ENCODE measurements at regions not wholly inside any gene's neighbourhood (a gene's known extent, or its start where the extent isn't known, plus 50 kb on each side); places are given as distances from the start of the nearest gene placed in this dataset.

DNA sequence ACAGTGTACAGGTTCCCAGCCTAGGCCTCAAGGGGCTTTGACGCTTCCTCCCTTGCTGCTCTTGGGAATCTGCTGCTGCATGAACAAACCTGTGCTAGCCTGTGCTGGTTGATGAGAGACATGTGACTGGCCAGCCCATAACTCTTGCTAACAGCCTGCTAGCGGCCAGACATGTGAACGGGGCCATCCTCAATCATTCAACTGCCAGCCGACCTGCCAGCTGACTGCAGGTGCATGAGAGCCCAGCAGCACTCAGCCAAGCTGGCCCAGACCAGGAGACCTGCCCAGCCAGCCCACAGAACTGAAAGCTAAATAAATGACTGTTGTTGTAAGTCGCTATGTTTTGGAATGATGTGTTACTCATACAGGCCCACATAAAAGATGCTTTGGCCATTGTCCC lies 82.4 kb upstream of the DLG1 start:
- Mint-ChIP-seq H3K4me1 (no peaks in the 10 kb centered on the region), H3K27ac (no peak overlapping the region), H3K36me3 (no peaks in the 10 kb centered on the region), H3K9me3 (no peaks in the 10 kb centered on the region), H3K4me3 (no peak overlapping the region), H3K27me3 (peaks cover 13 to 29% of the 10 kb centered on the region in 2 donors)
- H3K4me1 ChIP-seq (ENCODE audit: insufficient read depth, low read length) = no peaks in the 10 kb centered on the region
- no peaks in the 10 kb centered on the region for H3K27me3 ChIP-seq (ENCODE audit: insufficient read depth, low read length, poor library complexity, severe bottlenecking)
- H3K27ac ChIP-seq (ENCODE audit: low read depth, low read length) = no peak overlapping the region
- H3K4me3 ChIP-seq (ENCODE audit: low read length) = no peak overlapping the region
- CTCF ChIA-PET = no interaction called here
- H3K9me3 ChIP-seq (ENCODE audit: low read length) = no peaks in the 10 kb centered on the region
- no peaks in the 10 kb centered on the region for H3K36me3 ChIP-seq (ENCODE audit: insufficient read depth, low read length)
- DNase-seq = no peak
- POLR2A ChIA-PET = no interaction called here

DNA sequence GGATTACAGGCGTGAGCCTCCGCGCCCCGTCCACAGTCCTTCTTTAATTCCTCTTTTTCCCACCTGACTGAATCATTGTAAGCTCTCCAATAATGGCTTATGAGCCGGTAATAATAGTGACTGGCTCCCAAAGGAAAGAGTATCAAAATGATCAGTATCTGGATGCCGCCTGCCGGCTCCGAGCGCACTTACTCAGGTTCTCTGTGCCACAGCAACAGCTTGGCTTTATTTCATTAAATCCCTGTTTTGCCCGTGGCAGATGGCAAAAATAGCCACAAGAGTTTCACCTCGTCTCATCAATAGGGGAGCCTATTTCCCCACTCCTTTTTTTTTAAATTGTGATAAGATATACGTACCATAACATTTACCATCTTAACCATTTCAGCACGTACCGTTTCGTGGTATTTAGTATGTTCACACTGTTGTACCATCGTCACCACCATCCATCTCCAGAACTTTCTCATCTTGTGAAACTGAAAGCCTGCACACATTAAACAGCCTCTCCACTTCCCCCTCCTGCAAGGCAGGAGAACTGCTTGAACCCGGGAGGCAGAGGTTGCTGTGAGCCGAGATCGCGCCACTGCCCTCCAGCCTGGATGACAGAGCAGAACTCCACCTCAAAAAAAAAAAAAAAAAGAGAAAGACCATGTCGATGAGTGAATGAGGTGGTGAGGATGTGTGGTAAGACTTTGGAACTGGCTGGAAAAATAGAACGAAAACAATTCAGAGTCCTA lies 80.7 kb upstream of the DLG1 start:
- Histone ChIP-seq H3K9me3 (ENCODE audit: low read length) (no peaks in the 10 kb centered on the region), H3K36me3 (ENCODE audit: insufficient read depth, low read length) (no peaks in the 10 kb centered on the region), H3K27me3 (ENCODE audit: insufficient read depth, low read length, poor library complexity, severe bottlenecking) (no peaks in the 10 kb centered on the region), H3K4me3 (ENCODE audit: low read length) (no peak overlapping the region), H3K27ac (ENCODE audit: low read depth, low read length) (no peak overlapping the region), H3K4me1 (ENCODE audit: insufficient read depth, low read length) (no peaks in the 10 kb centered on the region)
- Mint-ChIP-seq H3K9me3 (no peaks in the 10 kb centered on the region), H3K27ac (no peak overlapping the region), H3K4me3 (no peak overlapping the region), H3K4me1 (no peaks in the 10 kb centered on the region), H3K27me3 (peaks cover 13 to 24% of the 10 kb centered on the region in 2 donors), H3K36me3 (no peaks in the 10 kb centered on the region)
- CTCF ChIA-PET = no interaction called here
- POLR2A ChIA-PET = no interaction called here
- DNase-seq = no peak

DNA sequence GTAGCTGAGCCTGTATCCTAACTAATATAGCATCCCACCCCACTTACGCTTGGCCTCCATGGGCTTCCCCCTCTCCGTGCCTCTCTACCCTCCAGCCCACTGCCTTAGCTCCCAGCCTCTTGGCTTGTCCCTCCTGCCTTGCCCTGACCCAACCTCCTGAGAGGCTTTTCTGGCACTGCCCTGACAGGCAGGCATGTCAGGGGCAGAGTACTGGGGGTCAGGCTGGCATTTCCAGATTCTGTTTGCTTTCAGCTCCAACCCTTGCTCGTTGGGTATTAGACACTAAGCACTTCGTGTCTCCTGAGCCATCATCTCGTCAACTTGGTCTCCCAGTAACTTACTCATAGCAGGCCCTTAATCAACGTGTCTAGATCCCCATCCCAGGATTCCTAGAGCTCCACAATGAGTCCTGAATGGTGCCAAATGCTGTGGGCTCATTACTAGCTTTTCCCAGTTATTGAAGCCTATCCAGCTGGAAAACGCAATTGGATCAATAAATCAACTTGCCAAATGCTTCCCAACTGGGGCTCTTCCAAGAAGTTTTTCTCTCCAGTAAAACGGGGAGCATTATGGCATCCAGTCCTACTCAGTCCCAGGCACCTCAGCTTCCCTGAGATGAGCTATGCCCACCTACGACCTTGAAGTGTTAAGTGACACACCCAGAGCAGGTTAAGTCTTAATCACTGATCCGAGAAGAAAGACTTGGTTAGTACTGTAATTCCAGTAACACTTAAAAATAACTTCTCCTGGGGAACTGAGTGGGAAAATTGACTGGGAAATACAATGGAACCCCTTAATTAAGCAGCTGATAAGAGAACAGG lies 78.5 kb upstream of the DLG1 start:
- Histone ChIP-seq H3K27ac (ENCODE audit: low read depth, low read length) (no peak overlapping the region), H3K4me3 (ENCODE audit: low read length) (no peak overlapping the region), H3K36me3 (ENCODE audit: insufficient read depth, low read length) (no peaks in the 10 kb centered on the region), H3K9me3 (ENCODE audit: low read length) (no peaks in the 10 kb centered on the region), H3K27me3 (ENCODE audit: insufficient read depth, low read length, poor library complexity, severe bottlenecking) (no peaks in the 10 kb centered on the region), H3K4me1 (ENCODE audit: insufficient read depth, low read length) (no peaks in the 10 kb centered on the region)
- Mint-ChIP-seq H3K4me1 (no peaks in the 10 kb centered on the region), H3K4me3 (no peak overlapping the region), H3K36me3 (no peaks in the 10 kb centered on the region), H3K27me3 (peaks cover 17 to 37% of the 10 kb centered on the region in 2 donors), H3K27ac (no peak overlapping the region), H3K9me3 (no peaks in the 10 kb centered on the region)
- POLR2A ChIA-PET = no interaction called here
- no peak for DNase-seq
- CTCF ChIA-PET = no interaction called here

DNA sequence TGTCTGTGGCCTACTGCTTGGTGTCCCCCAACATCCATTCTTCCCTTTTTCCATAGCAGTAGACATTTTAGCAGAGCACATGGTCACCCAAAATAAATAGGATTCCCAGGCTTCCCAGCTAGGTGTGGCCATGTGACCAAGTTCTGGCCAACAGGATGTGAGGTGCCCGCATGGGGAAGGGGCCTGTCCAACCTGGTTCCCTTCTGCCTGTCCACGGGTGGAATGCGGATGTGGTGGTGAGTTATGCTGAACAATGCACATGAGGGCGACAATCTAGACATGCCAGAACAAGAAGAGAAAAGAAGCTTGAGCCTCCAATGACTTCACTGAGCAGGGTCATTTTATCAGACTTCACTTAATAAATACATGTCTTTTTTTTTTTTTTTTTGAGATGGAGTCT lies 77.6 kb upstream of the DLG1 start:
- Mint-ChIP-seq H3K27me3 (peaks cover 17 to 43% of the 10 kb centered on the region in 2 donors), H3K4me1 (no peaks in the 10 kb centered on the region), H3K36me3 (no peaks in the 10 kb centered on the region), H3K9me3 (no peaks in the 10 kb centered on the region), H3K27ac (no peak overlapping the region), H3K4me3 (no peak overlapping the region)
- ChIA-PET POLR2A (no interaction called here), CTCF (no interaction called here)
- Histone ChIP-seq H3K4me1 (ENCODE audit: insufficient read depth, low read length) (no peaks in the 10 kb centered on the region), H3K4me3 (ENCODE audit: low read length) (no peak overlapping the region), H3K27me3 (ENCODE audit: insufficient read depth, low read length, poor library complexity, severe bottlenecking) (no peaks in the 10 kb centered on the region), H3K9me3 (ENCODE audit: low read length) (no peaks in the 10 kb centered on the region), H3K36me3 (ENCODE audit: insufficient read depth, low read length) (no peaks in the 10 kb centered on the region), H3K27ac (ENCODE audit: low read depth, low read length) (no peak overlapping the region)
- no peak for DNase-seq

DNA sequence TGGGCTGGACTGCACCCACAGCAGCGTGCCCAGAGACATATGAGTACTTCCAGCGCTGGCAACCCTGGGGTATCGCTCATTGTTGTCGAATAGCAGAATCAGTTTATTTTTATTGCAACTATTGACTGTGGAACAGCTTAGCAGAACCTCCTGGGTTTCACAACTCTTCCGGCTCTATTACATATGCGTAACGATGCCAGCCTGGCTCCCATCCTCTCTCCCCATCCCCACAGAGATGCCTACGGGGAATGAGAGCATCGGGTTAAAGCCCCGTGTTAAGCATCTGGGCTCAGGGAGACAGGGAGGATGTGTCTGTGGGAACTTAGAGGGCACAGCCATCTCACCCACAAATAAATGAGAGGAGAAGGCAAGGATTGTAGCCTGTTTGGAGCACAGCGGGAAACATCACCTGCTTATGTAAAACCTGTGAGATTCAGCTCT lies 76.6 kb upstream of the DLG1 start:
- CTCF ChIA-PET = no interaction called here

DNA sequence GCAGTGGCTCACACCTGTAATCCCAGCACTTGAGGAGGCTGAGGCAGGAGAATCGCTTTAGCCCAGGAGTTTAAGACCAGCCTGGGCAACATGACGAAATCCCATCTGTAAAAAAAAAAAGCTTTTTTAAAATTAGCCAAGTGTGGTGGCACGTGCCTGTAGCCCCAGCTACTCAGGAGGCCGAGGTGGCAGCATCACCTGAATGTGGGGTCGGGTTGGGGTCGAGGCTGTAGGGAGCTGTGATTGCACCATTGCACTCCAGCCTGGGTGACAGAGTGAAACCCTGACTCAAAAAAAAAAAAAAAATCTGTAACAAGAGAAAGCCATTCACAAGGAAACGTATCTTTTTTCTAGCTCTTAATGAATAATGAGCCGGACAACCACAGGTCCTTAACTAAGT lies 74.7 kb upstream of the DLG1 start:
- no peak overlapping the region for H3K4me3 ChIP-seq (ENCODE audit: low read length)
- Mint-ChIP-seq H3K36me3 (no peaks in the 10 kb centered on the region), H3K4me3 (no peak overlapping the region), H3K27me3 (peaks cover 15 to 42% of the 10 kb centered on the region in 2 donors), H3K9me3 (no peaks in the 10 kb centered on the region), H3K4me1 (no peaks in the 10 kb centered on the region), H3K27ac (no peak overlapping the region)
- no peaks in the 10 kb centered on the region for H3K4me1 ChIP-seq (ENCODE audit: insufficient read depth, low read length)
- ChIA-PET CTCF (interaction anchor here (0.6 kb wide), 1 partner anchor 210 kb away, joined by 3 read pairs; no protein-coding TSS in a partner anchor), POLR2A (no interaction called here)
- no peaks in the 10 kb centered on the region for H3K36me3 ChIP-seq (ENCODE audit: insufficient read depth, low read length)
- H3K27ac ChIP-seq (ENCODE audit: low read depth, low read length) = no peak overlapping the region
- no peaks in the 10 kb centered on the region for H3K27me3 ChIP-seq (ENCODE audit: insufficient read depth, low read length, poor library complexity, severe bottlenecking)
- no peak for DNase-seq
- no peaks in the 10 kb centered on the region for H3K9me3 ChIP-seq (ENCODE audit: low read length)

More for the DNA sequence above, 76.6 kb upstream of the DLG1 start:
- Histone ChIP-seq H3K4me3 (ENCODE audit: low read length) (no peak overlapping the region), H3K27me3 (ENCODE audit: insufficient read depth, low read length, poor library complexity, severe bottlenecking) (no peaks in the 10 kb centered on the region), H3K4me1 (ENCODE audit: insufficient read depth, low read length) (no peaks in the 10 kb centered on the region), H3K36me3 (ENCODE audit: insufficient read depth, low read length) (no peaks in the 10 kb centered on the region), H3K27ac (ENCODE audit: low read depth, low read length) (no peak overlapping the region), H3K9me3 (ENCODE audit: low read length) (no peaks in the 10 kb centered on the region)
- no peaks in the 10 kb centered on the region for H3K4me1 Mint-ChIP-seq
- H3K36me3 Mint-ChIP-seq = no peaks in the 10 kb centered on the region
- no peaks in the 10 kb centered on the region for H3K9me3 Mint-ChIP-seq
- no peak overlapping the region for H3K27ac Mint-ChIP-seq
- no peak overlapping the region for H3K4me3 Mint-ChIP-seq
- POLR2A ChIA-PET = no interaction called here
- H3K27me3 Mint-ChIP-seq = peaks cover 17 to 43% of the 10 kb centered on the region in 2 donors
- no peak for DNase-seq

DNA sequence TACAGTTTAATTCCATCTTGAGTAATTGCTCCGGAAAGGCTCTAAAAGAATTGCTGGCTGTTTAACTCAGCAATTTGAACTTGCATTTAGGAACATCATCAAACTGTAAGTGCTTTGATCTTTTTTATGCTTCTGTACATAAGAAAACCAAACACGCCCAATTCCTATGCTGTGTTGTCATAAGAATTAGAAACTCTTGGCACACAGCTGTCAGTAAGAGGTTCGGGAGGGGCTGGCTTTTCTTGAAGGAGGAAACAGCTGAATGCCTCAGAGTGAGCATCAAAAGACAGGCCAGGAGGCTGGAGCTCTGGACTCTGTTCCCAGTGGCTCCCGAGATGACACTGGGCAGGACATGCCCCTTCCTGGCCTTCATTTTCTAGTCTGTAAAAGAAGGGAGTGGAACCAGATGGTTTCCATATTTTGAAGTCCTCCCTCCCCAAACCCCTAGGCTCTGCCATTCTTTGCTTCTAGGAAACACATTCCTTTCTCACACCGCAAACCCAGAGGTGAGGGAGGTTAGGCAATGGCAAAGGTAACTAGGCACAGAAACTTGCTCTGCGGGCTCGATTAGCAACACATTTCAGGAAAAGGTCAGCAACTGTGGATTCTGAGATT lies 73.7 kb upstream of the DLG1 start:
- Mint-ChIP-seq H3K4me1 (no peaks in the 10 kb centered on the region), H3K27ac (no peak overlapping the region), H3K27me3 (peaks cover 18 to 41% of the 10 kb centered on the region in 2 donors), H3K9me3 (no peaks in the 10 kb centered on the region), H3K36me3 (no peaks in the 10 kb centered on the region), H3K4me3 (no peak overlapping the region)
- ChIA-PET POLR2A (no interaction called here), CTCF (no interaction called here)
- no peaks in the 10 kb centered on the region for H3K36me3 ChIP-seq (ENCODE audit: insufficient read depth, low read length)
- no peak for DNase-seq
- no peak overlapping the region for H3K27ac ChIP-seq (ENCODE audit: low read depth, low read length)
- H3K4me1 ChIP-seq (ENCODE audit: insufficient read depth, low read length) = no peaks in the 10 kb centered on the region
- no peaks in the 10 kb centered on the region for H3K27me3 ChIP-seq (ENCODE audit: insufficient read depth, low read length, poor library complexity, severe bottlenecking)
- no peaks in the 10 kb centered on the region for H3K9me3 ChIP-seq (ENCODE audit: low read length)
- no peak overlapping the region for H3K4me3 ChIP-seq (ENCODE audit: low read length)

DNA sequence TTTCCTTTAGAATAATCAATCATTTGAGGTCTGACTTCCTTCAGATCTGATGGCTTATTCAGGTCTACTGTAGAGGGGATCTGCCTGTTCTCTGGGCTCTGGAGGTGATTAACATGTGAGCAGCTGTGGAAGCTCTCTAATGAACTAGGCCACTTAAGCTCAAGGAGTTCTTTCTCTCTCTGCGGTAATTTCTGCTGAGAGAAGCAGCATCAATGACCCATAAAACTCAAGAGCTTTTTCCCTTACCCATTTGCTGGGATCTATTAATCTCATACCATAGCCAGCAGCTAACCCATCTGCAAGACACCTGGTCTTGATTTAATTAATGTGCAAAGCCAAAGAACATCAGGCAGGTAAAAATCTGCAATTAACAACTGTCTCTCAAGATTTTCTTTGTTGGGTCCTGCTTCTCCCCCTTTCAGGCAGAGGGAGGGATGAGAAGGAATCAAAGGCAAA lies 73.2 kb upstream of the DLG1 start:
- no peaks in the 10 kb centered on the region for H3K4me1 Mint-ChIP-seq
- CTCF ChIA-PET = no interaction called here

More for the DNA sequence above, 73.2 kb upstream of the DLG1 start:
- peaks cover 16 to 38% of the 10 kb centered on the region in 2 donors for H3K27me3 Mint-ChIP-seq
- no peaks in the 10 kb centered on the region for H3K9me3 Mint-ChIP-seq
- Histone ChIP-seq H3K4me3 (ENCODE audit: low read length) (no peak overlapping the region), H3K27ac (ENCODE audit: low read depth, low read length) (no peak overlapping the region), H3K4me1 (ENCODE audit: insufficient read depth, low read length) (no peaks in the 10 kb centered on the region), H3K36me3 (ENCODE audit: insufficient read depth, low read length) (no peaks in the 10 kb centered on the region), H3K9me3 (ENCODE audit: low read length) (no peaks in the 10 kb centered on the region), H3K27me3 (ENCODE audit: insufficient read depth, low read length, poor library complexity, severe bottlenecking) (no peaks in the 10 kb centered on the region)
- H3K4me3 Mint-ChIP-seq = no peak overlapping the region
- H3K36me3 Mint-ChIP-seq = no peaks in the 10 kb centered on the region
- no peak overlapping the region for H3K27ac Mint-ChIP-seq
- DNase-seq = no peak
- POLR2A ChIA-PET = no interaction called here

Data from CD8-positive, alpha-beta memory T cell (primary cell).